Nephron progenitor cell (in vitro differentiated cells): ENCODE measurements at regions not wholly inside any gene's neighbourhood (a gene's known extent, or its start where the extent isn't known, plus 50 kb on each side); places are given as distances from the start of the nearest gene placed in this dataset.
"Not testable (repeated sequence)": the region's sequence is repeated elsewhere in the genome, so short reads cannot be mapped to it uniquely, and the experiment has no call there.

Source experiments
- DNase-seq: peaks from one replicate; pipeline ENCODE4 v3.0.0; 2021
- H3K27ac Mint-ChIP-seq: 2 replicates; pipeline ENCODE4 v1.8.0; 2021; ENCODE audit warnings: mild to moderate bottlenecking, moderate library complexity, mixed read lengths
- H3K27me3 Mint-ChIP-seq: 2 replicates; pipeline ENCODE4 v1.8.0; 2021; ENCODE audit warnings: mild to moderate bottlenecking, low read depth, mixed read lengths; ENCODE audit not compliant: poor library complexity
- H3K36me3 Mint-ChIP-seq: 2 replicates; pipeline ENCODE4 v1.8.0; 2021; ENCODE audit warnings: low read depth, mixed read lengths
- H3K4me1 Mint-ChIP-seq: 2 replicates; pipeline ENCODE4 v1.8.0; 2021; ENCODE audit warnings: mixed read lengths
- H3K4me3 Mint-ChIP-seq: 2 replicates; pipeline ENCODE4 v1.8.0; 2021; ENCODE audit warnings: mild to moderate bottlenecking, moderate library complexity, mixed read lengths
- H3K9me3 Mint-ChIP-seq: 2 replicates; pipeline ENCODE4 v1.8.0; 2021; ENCODE audit warnings: mild to moderate bottlenecking, moderate library complexity, mixed read lengths
- TF ChIP-seq, protein P1 (sequence below): fragments of 200-600 bp; sonication (generic); IDR thresholded peaks from 2 replicates; pipeline ENCODE4 v1.5.0; 2021; ENCODE audit warnings: antibody characterized with exemption

- no peaks in the 10 kb centered on the region for H3K4me1 Mint-ChIP-seq
- peaks cover 8% of the 10 kb centered on the region for H3K36me3 Mint-ChIP-seq
- no peak for DNase-seq
- peaks cover 3% of the 10 kb centered on the region for H3K27me3 Mint-ChIP-seq
- H3K4me3 Mint-ChIP-seq: no peak overlapping the region
- TF ChIP-seq, protein P1, sequence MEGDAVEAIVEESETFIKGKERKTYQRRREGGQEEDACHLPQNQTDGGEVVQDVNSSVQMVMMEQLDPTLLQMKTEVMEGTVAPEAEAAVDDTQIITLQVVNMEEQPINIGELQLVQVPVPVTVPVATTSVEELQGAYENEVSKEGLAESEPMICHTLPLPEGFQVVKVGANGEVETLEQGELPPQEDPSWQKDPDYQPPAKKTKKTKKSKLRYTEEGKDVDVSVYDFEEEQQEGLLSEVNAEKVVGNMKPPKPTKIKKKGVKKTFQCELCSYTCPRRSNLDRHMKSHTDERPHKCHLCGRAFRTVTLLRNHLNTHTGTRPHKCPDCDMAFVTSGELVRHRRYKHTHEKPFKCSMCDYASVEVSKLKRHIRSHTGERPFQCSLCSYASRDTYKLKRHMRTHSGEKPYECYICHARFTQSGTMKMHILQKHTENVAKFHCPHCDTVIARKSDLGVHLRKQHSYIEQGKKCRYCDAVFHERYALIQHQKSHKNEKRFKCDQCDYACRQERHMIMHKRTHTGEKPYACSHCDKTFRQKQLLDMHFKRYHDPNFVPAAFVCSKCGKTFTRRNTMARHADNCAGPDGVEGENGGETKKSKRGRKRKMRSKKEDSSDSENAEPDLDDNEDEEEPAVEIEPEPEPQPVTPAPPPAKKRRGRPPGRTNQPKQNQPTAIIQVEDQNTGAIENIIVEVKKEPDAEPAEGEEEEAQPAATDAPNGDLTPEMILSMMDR: no peak
- H3K27ac Mint-ChIP-seq: no peak overlapping the region
- peaks cover 31% of the 10 kb centered on the region for H3K9me3 Mint-ChIP-seq
Observed at GRCh38 chr5:9774472-9775079, 144.4 kb upstream of the TAS2R1 start.

- TF ChIP-seq, protein P1: no peak
Observed at GRCh38 chr5:9771079-9771478, 140.9 kb upstream of the TAS2R1 start.

GRCh38 chr5:9766581-9766980 is 136.4 kb upstream of the TAS2R1 start:
- Mint-ChIP-seq H3K9me3 (no peaks in the 10 kb centered on the region), H3K36me3 (no peaks in the 10 kb centered on the region), H3K27ac (no peak overlapping the region), H3K27me3 (peaks cover 4% of the 10 kb centered on the region), H3K4me3 (no peak overlapping the region), H3K4me1 (no peaks in the 10 kb centered on the region)
- no peak for DNase-seq
- TF ChIP-seq, protein P1: no peak

More at GRCh38 chr5:9771079-9771478, 140.9 kb upstream of the TAS2R1 start:
- no peak for DNase-seq
- H3K9me3 Mint-ChIP-seq: peaks cover 10% of the 10 kb centered on the region
- peaks cover 7% of the 10 kb centered on the region for H3K27me3 Mint-ChIP-seq
- no peaks in the 10 kb centered on the region for H3K4me1 Mint-ChIP-seq
- H3K36me3 Mint-ChIP-seq: peaks cover 3% of the 10 kb centered on the region
- H3K27ac Mint-ChIP-seq: no peak overlapping the region
- no peak overlapping the region for H3K4me3 Mint-ChIP-seq

DNA sequence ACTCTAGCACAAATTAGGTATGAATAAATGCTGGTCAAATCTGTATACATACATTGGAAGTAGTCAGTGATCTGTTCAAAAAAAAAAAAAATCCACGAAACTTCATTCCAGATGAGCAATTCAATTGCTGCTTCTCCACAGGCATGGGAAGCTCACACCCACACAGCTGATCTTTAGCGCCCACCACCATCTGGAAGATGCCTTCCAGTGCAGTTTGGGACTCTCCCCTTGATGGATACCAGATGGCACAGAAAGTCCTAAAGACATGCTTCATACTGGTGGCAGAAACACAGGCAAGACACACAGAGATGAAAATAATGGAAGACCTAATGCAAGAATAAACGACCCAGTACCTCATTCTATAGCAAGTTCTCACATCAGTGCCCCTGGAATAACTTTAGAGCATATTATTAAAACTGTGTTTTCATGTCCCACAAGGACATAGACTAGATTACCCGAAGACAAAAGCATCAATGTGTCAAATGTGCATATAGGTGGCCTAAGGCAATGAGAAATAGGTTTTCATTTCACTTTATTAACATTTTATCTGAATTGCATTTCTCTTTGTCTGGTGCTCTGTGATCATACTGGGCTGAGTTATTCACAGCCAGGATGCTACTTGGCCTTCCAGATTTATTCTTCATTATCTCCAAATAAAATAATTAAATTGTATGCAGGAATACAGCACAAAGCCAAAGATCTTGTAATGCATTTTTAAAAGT is 135.4 kb upstream of the TAS2R1 start:
- Mint-ChIP-seq H3K4me3 (no peak overlapping the region), H3K27me3 (peaks cover 4% of the 10 kb centered on the region), H3K36me3 (no peaks in the 10 kb centered on the region), H3K4me1 (no peaks in the 10 kb centered on the region), H3K9me3 (no peaks in the 10 kb centered on the region), H3K27ac (no peak overlapping the region)
- DNase-seq: no peak
- TF ChIP-seq, protein P1: no peak

- no peak for DNase-seq
- TF ChIP-seq, protein P1: no peak
- H3K4me3 Mint-ChIP-seq: no peak overlapping the region
- H3K27ac Mint-ChIP-seq: no peak overlapping the region
- no peaks in the 10 kb centered on the region for H3K9me3 Mint-ChIP-seq
- no peaks in the 10 kb centered on the region for H3K36me3 Mint-ChIP-seq
- H3K27me3 Mint-ChIP-seq: peaks cover under 1% of the 10 kb centered on the region
- no peaks in the 10 kb centered on the region for H3K4me1 Mint-ChIP-seq
Observed at GRCh38 chr5:9761706-9762105, 131.6 kb upstream of the TAS2R1 start.

GRCh38 chr5:9752670-9753069 is 122.5 kb upstream of the TAS2R1 start:
- H3K27ac Mint-ChIP-seq, DNase-seq, H3K4me3 Mint-ChIP-seq, H3K4me1 Mint-ChIP-seq, H3K9me3 Mint-ChIP-seq, H3K36me3 Mint-ChIP-seq, H3K27me3 Mint-ChIP-seq: not testable (repeated sequence)
